Gastroesophageal sphincter (tissue), 3 donors: ENCODE measurements at regions not wholly inside any gene's neighbourhood (a gene's known extent, or its start where the extent isn't known, plus 50 kb on each side); places are given as distances from the start of the nearest gene placed in this dataset.

Experiments used
- EP300 ChIP-seq: sonication (generic); formaldehyde crosslinking; IDR thresholded peaks from one replicate; pipeline ENCODE4 v1.6.1; 2017; ENCODE audit warnings: antibody characterized with exemption, mild to moderate bottlenecking
- POLR2A ChIP-seq, 2 donors: fragments of 450-650 bp; IDR thresholded peaks; one replicate each; pipeline ENCODE4 v1.6.1; 2017; ENCODE audit warnings: antibody characterized with exemption in 2 of 2, mild to moderate bottlenecking in 2 of 2, moderate library complexity in 1 of 2
- POLR2AphosphoS5 ChIP-seq: sonication (generic); formaldehyde crosslinking; IDR thresholded peaks from one replicate; pipeline ENCODE4 v1.6.1; 2017; ENCODE audit warnings: antibody characterized with exemption
- TF ChIP-seq, protein P1 (sequence below), 4 experiments: fragments of 200-600 bp in 2 of 4; fragments of 450-650 bp in 2 of 4; sonication (generic) in 1 of 4; IDR thresholded peaks; one replicate each; pipeline ENCODE4 v1.5.1; 2017 to 2019; ENCODE audit warnings: antibody characterized with exemption in 4 of 4, mild to moderate bottlenecking in 2 of 4, moderate library complexity in 2 of 4

- no peak for TF ChIP-seq POLR2A (IDR thresholded peaks at IDR 0.05)
- TF ChIP-seq, protein P1, sequence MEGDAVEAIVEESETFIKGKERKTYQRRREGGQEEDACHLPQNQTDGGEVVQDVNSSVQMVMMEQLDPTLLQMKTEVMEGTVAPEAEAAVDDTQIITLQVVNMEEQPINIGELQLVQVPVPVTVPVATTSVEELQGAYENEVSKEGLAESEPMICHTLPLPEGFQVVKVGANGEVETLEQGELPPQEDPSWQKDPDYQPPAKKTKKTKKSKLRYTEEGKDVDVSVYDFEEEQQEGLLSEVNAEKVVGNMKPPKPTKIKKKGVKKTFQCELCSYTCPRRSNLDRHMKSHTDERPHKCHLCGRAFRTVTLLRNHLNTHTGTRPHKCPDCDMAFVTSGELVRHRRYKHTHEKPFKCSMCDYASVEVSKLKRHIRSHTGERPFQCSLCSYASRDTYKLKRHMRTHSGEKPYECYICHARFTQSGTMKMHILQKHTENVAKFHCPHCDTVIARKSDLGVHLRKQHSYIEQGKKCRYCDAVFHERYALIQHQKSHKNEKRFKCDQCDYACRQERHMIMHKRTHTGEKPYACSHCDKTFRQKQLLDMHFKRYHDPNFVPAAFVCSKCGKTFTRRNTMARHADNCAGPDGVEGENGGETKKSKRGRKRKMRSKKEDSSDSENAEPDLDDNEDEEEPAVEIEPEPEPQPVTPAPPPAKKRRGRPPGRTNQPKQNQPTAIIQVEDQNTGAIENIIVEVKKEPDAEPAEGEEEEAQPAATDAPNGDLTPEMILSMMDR (IDR thresholded peaks at IDR 0.05): no peak
- no peak for TF ChIP-seq EP300
- no peak for TF ChIP-seq POLR2AphosphoS5
Observed at GRCh38 chr1:195153107-195153506, 1455.1 kb downstream of the KCNT2 start.
